Skeletal muscle satellite cell (primary cell): ENCODE measurements at regions not wholly inside any gene's neighbourhood (a gene's known extent, or its start where the extent isn't known, plus 50 kb on each side); places are given as distances from the start of the nearest gene placed in this dataset.

Experiments
- H3K27me3 ChIP-seq: 2 replicates; pipeline ENCODE4 v1.7.0; 2013; ENCODE audit warnings: low read length; ENCODE audit not compliant: control insufficient read depth, insufficient read depth
- H3K36me3 ChIP-seq: 2 replicates; pipeline ENCODE4 v1.7.0; 2013; ENCODE audit warnings: mild to moderate bottlenecking, control low read depth, low read length; ENCODE audit not compliant: insufficient read depth
- H3K4me1 ChIP-seq: 2 replicates; pipeline ENCODE4 v1.7.0; 2013; ENCODE audit warnings: low read length; ENCODE audit not compliant: control insufficient read depth, insufficient read depth
- H3K4me2 ChIP-seq: 2 replicates; pipeline ENCODE4 v1.7.0; 2013; ENCODE audit warnings: mild to moderate bottlenecking, low read length
- H3K4me3 ChIP-seq: 2 replicates; pipeline ENCODE4 v1.7.0; 2013; ENCODE audit warnings: low read length
- H3K9ac ChIP-seq: 2 replicates; pipeline ENCODE4 v1.7.0; 2013; ENCODE audit warnings: mild to moderate bottlenecking, low read depth, low read length, moderate library complexity
- H3K9me3 ChIP-seq: replicated peaks from 2 replicates; pipeline ENCODE4 v1.7.0; 2013; ENCODE audit warnings: mild to moderate bottlenecking, control low read depth, low read length

DNA sequence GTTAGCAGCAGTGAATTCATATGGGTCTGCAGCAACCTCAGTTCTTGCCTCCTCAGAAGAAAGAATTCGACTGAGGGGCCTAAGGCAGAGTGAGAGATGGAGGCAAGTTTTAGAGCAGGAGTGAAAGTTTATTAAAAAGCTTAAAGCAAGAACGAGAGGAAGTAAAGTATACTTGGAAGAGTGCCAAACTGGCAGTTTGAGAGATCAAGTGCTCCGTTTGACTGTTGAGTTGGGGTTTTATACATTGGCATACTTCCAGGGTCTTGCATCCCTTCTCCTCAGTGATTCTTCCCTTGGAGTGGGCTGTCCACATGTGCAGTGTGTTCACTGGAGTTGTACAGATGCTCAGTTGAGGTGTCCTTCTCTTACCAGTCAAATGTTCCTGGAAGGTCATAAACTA is 203.6 kb downstream of the SPATA31D1 start:
- no peak overlapping the region for H3K9ac ChIP-seq
- H3K4me3 ChIP-seq, result no peak overlapping the region
- H3K4me1 ChIP-seq, result no peaks in the 10 kb centered on the region
- no peaks in the 10 kb centered on the region for H3K27me3 ChIP-seq
- H3K36me3 ChIP-seq, result no peaks in the 10 kb centered on the region
- H3K9me3 ChIP-seq, result no peaks in the 10 kb centered on the region
- no peak overlapping the region for H3K4me2 ChIP-seq

DNA sequence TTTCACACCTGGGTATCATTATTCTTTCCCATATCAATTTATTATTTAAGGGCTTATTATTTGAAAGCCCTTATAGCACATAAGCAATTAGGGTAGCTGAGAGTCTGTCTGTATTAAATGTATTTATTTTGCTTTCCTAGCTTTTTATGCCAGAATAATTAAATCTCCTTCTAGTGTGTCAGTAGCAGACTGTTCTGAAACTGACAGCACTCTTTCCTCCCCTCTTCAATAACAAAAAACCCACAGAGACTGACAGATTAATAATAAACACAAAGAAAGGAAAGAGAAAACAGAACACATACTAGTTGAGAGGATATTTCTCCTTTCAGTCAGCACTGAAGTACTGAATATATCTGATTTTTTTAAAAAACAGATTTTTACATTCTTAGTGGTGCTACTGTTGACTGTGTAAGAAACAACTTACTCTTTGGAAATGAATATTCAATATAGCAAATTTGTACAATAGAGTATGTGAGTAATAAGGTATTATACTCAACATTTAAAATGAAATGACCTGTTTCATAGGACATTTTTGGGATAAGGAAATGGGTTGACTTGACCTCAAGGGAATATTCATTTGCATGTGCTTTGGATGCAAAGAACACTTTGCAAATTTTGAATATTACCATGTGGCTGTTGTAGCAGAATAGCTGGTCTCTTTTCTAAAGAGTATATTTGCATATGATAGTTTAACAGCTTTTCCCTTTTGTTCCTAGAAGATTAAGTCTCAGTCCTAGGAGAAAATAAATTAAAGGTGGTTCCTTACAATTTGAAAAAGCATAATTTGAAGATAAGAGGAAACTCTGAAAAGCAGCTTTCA is 208.3 kb downstream of the SPATA31D1 start:
- peaks cover 3% of the 10 kb centered on the region for H3K27me3 ChIP-seq
- H3K36me3 ChIP-seq, result no peaks in the 10 kb centered on the region
- H3K4me3 ChIP-seq, result no peak overlapping the region
- H3K9ac ChIP-seq, result no peak overlapping the region
- H3K4me2 ChIP-seq, result no peak overlapping the region
- H3K4me1 ChIP-seq, result no peaks in the 10 kb centered on the region
- H3K9me3 ChIP-seq, result no peaks in the 10 kb centered on the region

DNA sequence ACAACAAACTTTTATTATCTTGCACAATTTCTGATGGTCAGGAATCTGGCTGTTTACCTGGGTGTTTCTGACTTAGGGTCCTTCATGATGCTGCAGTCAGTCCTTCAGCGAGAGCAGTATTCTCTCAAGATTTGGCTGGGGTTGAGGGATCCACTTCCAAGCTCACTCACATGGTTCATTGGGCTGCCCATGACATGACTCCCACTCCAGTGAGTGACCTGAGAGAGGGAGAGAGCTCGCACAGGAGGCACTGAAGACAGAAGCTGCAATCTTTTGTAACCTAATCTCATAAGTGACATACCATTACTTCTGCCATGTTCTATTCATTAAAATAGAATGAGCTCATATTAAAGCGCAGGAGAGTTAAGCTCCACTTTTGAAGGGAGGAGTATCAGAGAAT is 212.6 kb downstream of the SPATA31D1 start:
- Histone ChIP-seq H3K4me2 (no peak overlapping the region), H3K4me3 (no peak overlapping the region), H3K9me3 (no peaks in the 10 kb centered on the region), H3K36me3 (no peaks in the 10 kb centered on the region), H3K9ac (no peak overlapping the region), H3K27me3 (peaks cover 5% of the 10 kb centered on the region), H3K4me1 (no peaks in the 10 kb centered on the region)

DNA sequence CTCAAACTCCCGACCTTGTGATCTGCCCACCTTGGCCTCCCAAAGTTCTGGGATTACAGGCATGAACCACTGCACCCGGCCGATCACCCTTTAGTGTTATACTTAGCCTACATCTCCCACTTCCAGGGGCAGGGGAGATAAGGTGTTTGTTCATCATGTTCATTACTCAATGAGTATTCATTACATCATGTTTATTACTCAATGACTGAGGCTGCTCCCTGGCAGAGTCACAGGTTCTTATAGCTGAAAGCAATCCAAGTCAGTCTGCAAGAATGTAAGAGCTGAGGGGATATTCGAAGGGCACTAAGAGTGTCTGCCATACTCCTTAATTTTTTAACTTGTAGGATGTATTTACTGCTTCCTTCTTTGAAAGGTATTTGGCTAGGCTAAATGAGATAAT is 214.2 kb downstream of the SPATA31D1 start:
- Histone ChIP-seq H3K9ac (no peak overlapping the region), H3K36me3 (no peaks in the 10 kb centered on the region), H3K4me3 (no peak overlapping the region), H3K4me1 (no peaks in the 10 kb centered on the region), H3K27me3 (peaks cover 5% of the 10 kb centered on the region), H3K4me2 (no peak overlapping the region), H3K9me3 (no peaks in the 10 kb centered on the region)

DNA sequence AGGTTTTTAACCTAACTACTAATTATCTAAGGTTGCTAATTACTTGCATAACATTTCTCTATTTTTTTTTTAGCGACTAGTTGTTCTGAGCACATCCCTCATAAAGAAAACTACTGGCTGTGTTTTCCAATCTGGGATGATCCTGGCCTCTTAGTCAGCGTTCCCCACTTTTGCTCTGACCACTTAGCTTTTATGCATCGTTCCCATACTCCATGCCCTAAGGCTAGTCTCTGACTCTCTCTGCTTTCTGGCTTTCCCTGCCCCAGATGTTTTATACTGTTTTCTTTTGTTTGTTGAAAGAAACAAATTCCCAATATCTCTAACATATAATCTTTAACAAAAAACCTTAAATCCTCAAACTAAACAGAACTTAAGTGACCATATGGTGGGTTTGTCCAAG is 217.9 kb downstream of the SPATA31D1 start:
- Histone ChIP-seq H3K9ac (no peak overlapping the region), H3K4me2 (no peak overlapping the region), H3K9me3 (no peaks in the 10 kb centered on the region), H3K4me3 (no peak overlapping the region), H3K27me3 (peaks cover 2% of the 10 kb centered on the region), H3K36me3 (no peaks in the 10 kb centered on the region), H3K4me1 (no peaks in the 10 kb centered on the region)

DNA sequence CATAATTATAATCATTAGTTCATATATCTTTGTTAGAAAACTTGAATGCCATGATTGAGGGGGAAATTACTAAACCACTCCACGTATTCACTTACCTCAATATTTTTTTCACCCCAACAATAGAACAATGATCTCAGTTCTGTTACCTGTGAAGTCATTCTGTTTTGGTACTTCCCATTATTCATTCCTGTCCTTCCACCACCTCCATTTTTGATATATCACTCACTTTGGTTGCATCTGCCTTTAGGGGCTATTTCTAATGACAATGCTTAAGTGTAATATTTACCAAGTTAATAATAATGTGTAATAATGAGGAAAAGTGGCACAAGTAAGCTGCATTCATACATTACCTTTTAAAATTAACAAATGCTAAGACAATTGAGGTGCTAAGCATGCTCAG is 218.4 kb downstream of the SPATA31D1 start:
- Histone ChIP-seq H3K9me3 (no peaks in the 10 kb centered on the region), H3K9ac (no peak overlapping the region), H3K4me2 (no peak overlapping the region), H3K4me3 (no peak overlapping the region), H3K4me1 (no peaks in the 10 kb centered on the region), H3K27me3 (peaks cover 2% of the 10 kb centered on the region), H3K36me3 (no peaks in the 10 kb centered on the region)

DNA sequence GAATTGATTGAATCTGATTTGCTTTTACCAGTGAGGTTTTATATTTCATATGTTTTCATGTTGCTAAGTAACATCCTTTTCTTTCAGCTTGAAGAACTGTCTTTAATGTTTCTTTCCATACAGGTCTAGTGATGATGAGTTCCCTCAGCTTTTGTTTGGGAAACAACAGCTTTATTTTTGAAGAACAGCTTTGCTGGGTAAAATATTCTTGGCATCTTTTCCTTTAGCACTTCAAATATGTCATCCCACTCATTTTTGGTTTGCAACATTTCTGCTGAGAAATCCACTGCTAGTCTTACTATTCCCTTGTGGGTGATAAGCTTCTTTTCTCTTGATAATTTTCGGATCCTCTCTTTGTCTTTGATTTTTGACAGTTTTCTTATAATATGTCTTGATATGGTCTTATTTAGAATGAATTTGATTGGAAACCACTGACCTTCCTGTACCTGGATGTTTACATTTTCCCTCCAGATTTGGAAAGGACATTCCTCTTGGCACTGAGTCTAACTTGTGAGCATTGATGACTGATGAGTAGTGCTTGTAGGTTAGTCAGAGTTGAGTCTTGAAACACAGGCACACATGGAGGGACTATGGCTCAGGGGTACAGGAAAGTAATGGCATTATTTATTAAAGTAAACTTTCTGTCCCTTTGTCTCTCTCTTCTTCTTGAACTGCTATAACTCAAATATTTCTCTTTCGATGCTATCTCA is 220.3 kb downstream of the SPATA31D1 start:
- no peaks in the 10 kb centered on the region for H3K4me1 ChIP-seq
- H3K4me3 ChIP-seq, result no peak overlapping the region
- no peak overlapping the region for H3K9ac ChIP-seq
- H3K9me3 ChIP-seq, result no peaks in the 10 kb centered on the region
- H3K36me3 ChIP-seq, result no peaks in the 10 kb centered on the region
- no peaks in the 10 kb centered on the region for H3K27me3 ChIP-seq
- no peak overlapping the region for H3K4me2 ChIP-seq

DNA sequence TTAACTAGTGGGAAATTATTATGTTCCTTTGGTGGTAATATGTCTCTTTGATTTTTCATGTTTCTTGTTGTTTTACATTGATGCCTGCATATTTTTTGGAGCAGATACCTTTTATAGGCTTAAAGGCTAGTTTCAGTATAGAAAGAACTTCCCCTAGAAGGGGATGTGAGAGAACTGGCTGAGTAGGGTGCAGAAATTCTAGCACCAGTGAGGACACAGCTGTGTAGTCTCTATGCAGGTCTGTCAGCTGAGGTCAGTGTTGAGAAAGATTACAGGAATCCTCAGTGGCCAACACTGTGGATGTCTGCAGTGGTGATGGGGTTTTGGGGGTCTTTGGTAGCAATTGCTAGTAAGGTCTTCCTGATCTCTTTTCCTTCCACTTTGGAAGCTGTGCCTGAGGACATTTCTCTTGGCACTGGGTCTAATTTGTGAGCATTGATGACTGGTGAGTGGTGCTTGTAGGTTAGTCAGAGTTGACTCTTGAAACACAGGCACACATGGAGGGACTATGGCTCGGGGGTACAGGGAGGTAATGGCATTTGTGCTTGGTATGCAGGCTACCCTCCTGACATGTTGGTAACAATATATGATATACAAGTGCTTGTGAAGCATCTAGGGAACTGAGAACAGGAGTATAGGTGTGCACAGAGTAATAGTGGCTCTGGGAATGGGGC is 221.4 kb downstream of the SPATA31D1 start:
- H3K9me3 ChIP-seq, result no peaks in the 10 kb centered on the region
- no peaks in the 10 kb centered on the region for H3K4me1 ChIP-seq
- H3K36me3 ChIP-seq, result no peaks in the 10 kb centered on the region
- no peak overlapping the region for H3K9ac ChIP-seq
- H3K4me3 ChIP-seq, result no peak overlapping the region
- H3K4me2 ChIP-seq, result no peak overlapping the region
- H3K27me3 ChIP-seq, result no peaks in the 10 kb centered on the region

DNA sequence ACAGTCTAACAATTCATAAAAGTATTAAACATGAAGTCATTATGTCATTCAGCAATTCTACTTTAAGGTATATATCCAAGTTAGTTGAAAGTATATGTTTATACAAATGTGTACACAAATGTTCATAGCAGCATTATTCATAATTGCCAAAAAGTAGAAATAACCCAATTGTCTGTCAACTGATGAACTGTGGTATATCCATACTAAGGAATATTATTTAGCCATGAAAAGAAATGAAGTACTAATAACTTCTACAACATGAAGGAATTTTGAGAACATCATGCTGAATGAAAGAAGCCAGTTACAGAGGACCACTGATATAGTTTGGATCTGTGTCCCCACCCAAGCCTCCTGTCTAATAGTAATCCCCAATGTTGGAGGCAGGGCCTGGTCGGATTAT is 224.3 kb downstream of the SPATA31D1 start:
- Histone ChIP-seq H3K4me3 (no peak overlapping the region), H3K9ac (no peak overlapping the region), H3K36me3 (no peaks in the 10 kb centered on the region), H3K9me3 (no peaks in the 10 kb centered on the region), H3K27me3 (no peaks in the 10 kb centered on the region), H3K4me2 (no peak overlapping the region), H3K4me1 (no peaks in the 10 kb centered on the region)

DNA sequence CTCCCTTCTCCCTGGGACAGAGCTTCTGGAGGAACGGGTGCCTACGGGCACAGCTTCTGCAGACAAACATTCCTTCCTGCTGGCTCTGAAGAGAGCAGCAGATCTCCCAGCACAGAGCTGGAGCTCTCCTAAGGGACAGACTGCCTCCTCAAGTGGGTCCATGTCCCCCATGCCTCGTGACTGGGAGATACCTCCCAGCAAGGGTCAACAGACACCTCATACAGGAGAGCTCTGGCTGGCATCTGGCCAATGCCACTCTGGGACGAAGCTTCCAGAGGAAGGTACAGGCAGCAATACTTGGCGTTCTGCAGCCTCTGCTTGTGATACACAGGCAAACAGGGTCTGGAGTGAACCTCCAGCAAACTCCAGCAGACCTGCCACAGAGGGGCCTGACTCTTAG is 227.9 kb downstream of the SPATA31D1 start:
- H3K4me2 ChIP-seq, result no peak overlapping the region
- H3K4me3 ChIP-seq, result no peak overlapping the region
- H3K36me3 ChIP-seq, result no peaks in the 10 kb centered on the region
- no peaks in the 10 kb centered on the region for H3K4me1 ChIP-seq
- H3K27me3 ChIP-seq, result no peaks in the 10 kb centered on the region
- no peak overlapping the region for H3K9ac ChIP-seq
- no peaks in the 10 kb centered on the region for H3K9me3 ChIP-seq

DNA sequence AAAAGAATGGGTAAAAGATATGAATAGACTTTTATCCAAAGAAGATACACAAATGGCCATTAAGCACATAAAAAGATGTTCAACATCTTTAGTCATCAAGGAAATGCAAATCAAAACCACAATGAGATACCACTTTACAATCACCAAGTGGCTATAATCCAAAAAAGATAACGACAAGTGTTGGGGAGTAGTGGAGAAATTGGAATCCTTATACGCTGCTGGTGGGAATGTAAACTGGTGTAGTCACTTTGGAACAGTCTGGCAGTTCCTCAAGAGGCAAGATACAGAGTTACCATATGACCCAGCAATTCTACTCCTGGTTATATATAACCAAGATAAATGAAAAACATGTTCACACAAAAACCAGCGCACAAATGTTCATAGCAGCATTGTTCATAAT is 234.9 kb downstream of the SPATA31D1 start:
- no peaks in the 10 kb centered on the region for H3K36me3 ChIP-seq

More for the DNA sequence above, 234.9 kb downstream of the SPATA31D1 start:
- H3K4me2 ChIP-seq, result no peak overlapping the region
- no peaks in the 10 kb centered on the region for H3K4me1 ChIP-seq
- H3K27me3 ChIP-seq, result no peaks in the 10 kb centered on the region
- no peak overlapping the region for H3K4me3 ChIP-seq
- H3K9ac ChIP-seq, result no peak overlapping the region
- H3K9me3 ChIP-seq, result no peaks in the 10 kb centered on the region
